GM12891 (cell line): ENCODE measurements at regions not wholly inside any gene's neighbourhood (a gene's known extent, or its start where the extent isn't known, plus 50 kb on each side); places are given as distances from the start of the nearest gene placed in this dataset.

Experiments used
- POLR2A ChIP-seq: IDR thresholded peaks from 2 replicates; pipeline ENCODE4 v1.6.1; 2011; ENCODE audit warnings: low read depth, low read length, control low read depth
- POLR2AphosphoS5 ChIP-seq: IDR thresholded peaks from 2 replicates; pipeline ENCODE4 v1.6.1; 2011; ENCODE audit warnings: low read depth, low read length, control low read depth

- TF ChIP-seq POLR2A (no peak), POLR2AphosphoS5 (no peak)
These were observed 247.7 kb upstream of the GADL1 start for GRCh38 chr3:31142139-31142538.
